H9 (cell line): ENCODE measurements at regions not wholly inside any gene's neighbourhood (a gene's known extent, or its start where the extent isn't known, plus 50 kb on each side); places are given as distances from the start of the nearest gene placed in this dataset.
A peak's percentile ranks its signal among the peaks of the same experiment; 100 is the strongest.

Source experiments
- DNase-seq: peaks from one replicate; pipeline ENCODE4 v3.0.0-alpha.2; 2017
- H2AFZ ChIP-seq: one replicate; pipeline ENCODE4 v1.6.1; 2013; ENCODE audit warnings: mild to moderate bottlenecking, low read length, control low read depth, moderate library complexity
- H2AK5ac ChIP-seq: 2 replicates; pipeline ENCODE4 v1.6.1; 2013; ENCODE audit warnings: low read length, control low read depth, mixed read lengths; ENCODE audit not compliant: insufficient read length
- H2BK120ac ChIP-seq: one replicate; pipeline ENCODE4 v1.6.1; 2013; ENCODE audit warnings: low read depth, mild to moderate bottlenecking, low read length, control low read depth, inconsistent platforms; ENCODE audit not compliant: poor library complexity, severe bottlenecking
- H2BK12ac ChIP-seq: 2 replicates; pipeline ENCODE4 v1.6.1; 2013; ENCODE audit warnings: low read length, control low read depth, mixed read lengths, low read depth; ENCODE audit not compliant: insufficient read length
- H2BK15ac ChIP-seq: 2 replicates; pipeline ENCODE4 v1.6.1; 2013; ENCODE audit warnings: low read depth, low read length, control low read depth
- H2BK20ac ChIP-seq: one replicate; pipeline ENCODE4 v1.6.1; 2013; ENCODE audit warnings: low read depth, mild to moderate bottlenecking, low read length, control low read depth, inconsistent platforms; ENCODE audit not compliant: poor library complexity, severe bottlenecking
- H2BK5ac ChIP-seq: 2 replicates; pipeline ENCODE4 v1.6.1; 2013; ENCODE audit warnings: low read length, control low read depth, mixed read lengths; ENCODE audit not compliant: insufficient read length
- H3K14ac ChIP-seq: 2 replicates; pipeline ENCODE4 v1.6.1; 2013; ENCODE audit warnings: low read length, control low read depth; ENCODE audit not compliant: insufficient read depth
- H3K18ac ChIP-seq: 2 replicates; pipeline ENCODE4 v1.6.1; 2013; ENCODE audit warnings: low read depth, mild to moderate bottlenecking, mixed read lengths, low read length, control low read depth; ENCODE audit not compliant: insufficient read length
- H3K23ac ChIP-seq: 2 replicates; pipeline ENCODE4 v1.6.1; 2013; ENCODE audit warnings: low read length, control low read depth, mixed read lengths, low read depth; ENCODE audit not compliant: insufficient read length
- H3K23me2 ChIP-seq: 2 replicates; pipeline ENCODE4 v1.6.1; 2013; ENCODE audit warnings: low read depth, mild to moderate bottlenecking, mixed read lengths, low read length, control low read depth; ENCODE audit not compliant: insufficient read length, poor library complexity, severe bottlenecking
- H3K27ac ChIP-seq: 2 replicates; pipeline ENCODE4 v1.5.1; 2013; ENCODE audit warnings: low read length, control low read depth, mixed read lengths, low read depth; ENCODE audit not compliant: insufficient read length
- H3K27me3 ChIP-seq: 2 replicates; pipeline ENCODE4 v1.6.1; 2013; ENCODE audit warnings: low read length, control low read depth, inconsistent platforms; ENCODE audit not compliant: insufficient read depth
- H3K4ac ChIP-seq: 2 replicates; pipeline ENCODE4 v1.6.1; 2013; ENCODE audit warnings: low read depth, mild to moderate bottlenecking, control low read depth, inconsistent platforms, low read length, moderate library complexity
- H3K4me1 ChIP-seq: 2 replicates; pipeline ENCODE4 v1.6.1; 2013; ENCODE audit warnings: low read length, control low read depth, inconsistent platforms; ENCODE audit not compliant: insufficient read depth
- H3K4me2 ChIP-seq: 2 replicates; pipeline ENCODE4 v1.6.1; 2013; ENCODE audit warnings: low read length, control low read depth, mixed read lengths; ENCODE audit not compliant: insufficient read length, insufficient read depth
- H3K56ac ChIP-seq: 2 replicates; pipeline ENCODE4 v1.6.1; 2013; ENCODE audit warnings: low read depth, mild to moderate bottlenecking, mixed read lengths, low read length, control low read depth; ENCODE audit not compliant: insufficient read length
- H3K79me1 ChIP-seq: 2 replicates; pipeline ENCODE4 v1.6.1; 2013; ENCODE audit warnings: low read depth, mild to moderate bottlenecking, moderate library complexity, low read length, control low read depth, inconsistent platforms; ENCODE audit not compliant: insufficient read depth, poor library complexity, severe bottlenecking
- H3K79me2 ChIP-seq: 2 replicates; pipeline ENCODE4 v1.6.1; 2013; ENCODE audit warnings: low read length, control low read depth, inconsistent platforms; ENCODE audit not compliant: insufficient read depth
- H3K9ac ChIP-seq: 2 replicates; pipeline ENCODE4 v1.6.1; 2013; ENCODE audit warnings: low read length, control low read depth, mixed read lengths; ENCODE audit not compliant: insufficient read length; ENCODE audit errors: extremely low read depth
- H3K9me3 ChIP-seq: one replicate; pipeline ENCODE4 v1.6.1; 2013; ENCODE audit warnings: low read depth, low read length, inconsistent platforms; ENCODE audit not compliant: control insufficient read depth
- H3T11ph ChIP-seq: one replicate; pipeline ENCODE4 v1.6.1; 2013; ENCODE audit warnings: mild to moderate bottlenecking, low read length, control low read depth, inconsistent platforms
- H4K20me1 ChIP-seq: one replicate; pipeline ENCODE4 v1.6.1; 2013; ENCODE audit not compliant: control insufficient read depth, insufficient read length, insufficient read depth
- H4K5ac ChIP-seq: 2 replicates; pipeline ENCODE4 v1.6.1; 2013; ENCODE audit warnings: low read depth, mild to moderate bottlenecking, mixed read lengths, low read length, control low read depth; ENCODE audit not compliant: insufficient read length
- H4K8ac ChIP-seq: replicated peaks from 2 replicates; pipeline ENCODE4 v1.6.1; 2013; ENCODE audit warnings: low read length, control low read depth, mixed read lengths, low read depth; ENCODE audit not compliant: insufficient read length
- H4K91ac ChIP-seq: 2 replicates; pipeline ENCODE4 v1.6.1; 2013; ENCODE audit warnings: low read depth, mild to moderate bottlenecking, moderate library complexity, mixed read lengths, low read length, control low read depth; ENCODE audit not compliant: insufficient read length
- H3K27ac Mint-ChIP-seq, 3 experiments: 2 replicates in 2 of 3; 3 replicates in 1 of 3; pipeline ENCODE4 v1.8.0; 2020 to 2021; ENCODE audit warnings: mixed read lengths in 3 of 3, mild to moderate bottlenecking in 1 of 3, moderate library complexity in 1 of 3
- H3K27me3 Mint-ChIP-seq: 2 replicates; pipeline ENCODE4 v1.8.0; 2021; ENCODE audit warnings: low read depth, mild to moderate bottlenecking, moderate library complexity, mixed read lengths
- H3K36me3 Mint-ChIP-seq, 3 experiments: 2 replicates in 2 of 3; 3 replicates in 1 of 3; pipeline ENCODE4 v1.8.0; 2020 to 2021; ENCODE audit warnings: low read depth in 3 of 3, mixed read lengths in 3 of 3; ENCODE audit not compliant: insufficient read depth in 1 of 3
- H3K4me1 Mint-ChIP-seq, 2 experiments: 2 replicates each; pipeline ENCODE4 v1.8.0; 2020; ENCODE audit warnings: mixed read lengths in 2 of 2
- H3K4me3 Mint-ChIP-seq, 2 experiments: 2 replicates in 1 of 2; 3 replicates in 1 of 2; pipeline ENCODE4 v1.8.0; 2020 to 2021; ENCODE audit warnings: mild to moderate bottlenecking in 2 of 2, mixed read lengths in 2 of 2, moderate library complexity in 1 of 2
- H3K9me3 Mint-ChIP-seq, 2 experiments: 2 replicates in 1 of 2; 3 replicates in 1 of 2; pipeline ENCODE4 v1.8.0; 2020; ENCODE audit warnings: mild to moderate bottlenecking in 2 of 2, mixed read lengths in 2 of 2, moderate library complexity in 1 of 2
- CTCF ChIP-seq: fragments of 200-600 bp; sonication (generic); conservative IDR thresholded peaks from 3 replicates; pipeline ENCODE4 v1.8.0; 2021; ENCODE audit warnings: antibody characterized with exemption, mild to moderate bottlenecking
- WGBS: extraction: QIAGEN DNeasy Blood & Tissue Kit; methylation state at CpG from one replicate; pipeline ENCODE4 v1.1.7; 2013; ENCODE audit warnings: missing lambda C conversion rate, low lambda C conversion rate, mixed read lengths; ENCODE audit not compliant: insufficient read length; ENCODE audit errors: extremely low coverage; 5-methylcytosine and 5-hydroxymethylcytosine counted together

GRCh38 chr4:29853833-29854232, 866.3 kb upstream of the PCDH7 start:
- Histone ChIP-seq H3K14ac (no peak overlapping the region), H2BK5ac (no peak overlapping the region), H3K4me1 (no peaks in the 10 kb centered on the region; the same call in 1 of the 2 replicates), H2BK12ac (no peak overlapping the region), H3K27ac (no peak overlapping the region), H4K20me1 (no peaks in the 10 kb centered on the region), H2BK120ac (no peak overlapping the region), H2BK20ac (no peak overlapping the region), H3K79me1 (no peaks in the 10 kb centered on the region), H3K4ac (no peak overlapping the region), H3K18ac (no peak overlapping the region), H3K79me2 (no peaks in the 10 kb centered on the region), H3T11ph (no peak overlapping the region), H3K9me3 (no peaks in the 10 kb centered on the region), H3K23ac (no peak overlapping the region), H3K27me3 (no peaks in the 10 kb centered on the region), H4K8ac (no peak overlapping the region), H2AFZ (no peak overlapping the region), H2AK5ac (no peak overlapping the region), H3K23me2 (no peaks in the 10 kb centered on the region), H3K4me2 (no peak overlapping the region), H4K5ac (no peak overlapping the region), H2BK15ac (no peak overlapping the region), H4K91ac (no peak overlapping the region), H3K56ac (no peak overlapping the region), H3K9ac (no peak overlapping the region)
- Mint-ChIP-seq H3K4me1 (peaks cover 23 to 29% of the 10 kb centered on the region in 2 experiments), H3K36me3 (peaks cover 4 to 6% (median 5%) of the 10 kb centered on the region in 3 experiments; a peak in 6 of 7 replicates), H3K4me3 (no peak overlapping the region), H3K27ac (no peak overlapping the region), H3K27me3 (no peaks in the 10 kb centered on the region), H3K9me3 (peaks cover 4 to 8% of the 10 kb centered on the region in 2 experiments)
- no CpG with 5 or more reads among the region's 2 CpGs for WGBS
- peak; percentile 28 for DNase-seq
- TF ChIP-seq CTCF, result no peak
